Panc1 (cell line): ENCODE measurements at regions not wholly inside any gene's neighbourhood (a gene's known extent, or its start where the extent isn't known, plus 50 kb on each side); places are given as distances from the start of the nearest gene placed in this dataset.

Experiments used
- ATAC-seq: fragments of 200-7000 bp; cut with Tn5 transposase; 2 replicates; pipeline ENCODE4 v1.9.1; 2020; ENCODE audit warnings: mild to moderate bottlenecking, moderate library complexity
- BruUV-seq: library from RNA; stranded (reverse); fragments of 400-500 nt; replicated peaks from 2 replicates; lab custom pipeline; 2021; lab: Mats Ljungman, UMichigan
- CTCF ChIA-PET: fragments of 300-600 bp; sonication (Branson Sonifier 250); formaldehyde crosslinking; loops from one replicate; lab custom pipeline; 2022; ENCODE audit warnings: antibody characterized with exemption; lab: Charles Lee
- POLR2A ChIA-PET: fragments of 300-600 bp; sonication (Branson Sonifier 250); formaldehyde crosslinking; loops from one replicate; lab custom pipeline; 2022; ENCODE audit warnings: antibody characterized with exemption; lab: Charles Lee
- DNase-seq: peaks from one replicate; pipeline ENCODE4 v3.0.0-alpha.2; 2010; ENCODE audit warnings: low read depth, low spot score
- H3K27ac ChIP-seq: 2 replicates; pipeline ENCODE4 v1.5.1; 2011; ENCODE audit warnings: mild to moderate bottlenecking, low read length, inconsistent platforms
- H3K27me3 ChIP-seq: fragments of 200-500 bp; sonication (Bioruptor generic); 2 replicates; pipeline ENCODE4 v1.6.0; 2014; ENCODE audit warnings: low read length, inconsistent platforms; ENCODE audit not compliant: control insufficient read depth, insufficient read depth
- H3K36me3 ChIP-seq: fragments of 200-500 bp; sonication (Bioruptor generic); 2 replicates; pipeline ENCODE4 v1.5.1; 2014; ENCODE audit warnings: inconsistent platforms, mild to moderate bottlenecking, low read length, moderate library complexity; ENCODE audit not compliant: control insufficient read depth, insufficient read depth
- H3K4me1 ChIP-seq: 2 replicates; pipeline ENCODE4 v1.5.1; 2011; ENCODE audit warnings: inconsistent platforms, mild to moderate bottlenecking, low read length, moderate library complexity; ENCODE audit not compliant: control insufficient read depth, insufficient read depth
- H3K4me3 ChIP-seq, 2 experiments: 2 replicates each; pipeline ENCODE4 v1.5.1; 2011 to 2012; ENCODE audit warnings: low read depth in 2 of 2, low read length in 2 of 2, mild to moderate bottlenecking in 2 of 2, inconsistent platforms in 1 of 2, moderate library complexity in 1 of 2
- H3K9me3 ChIP-seq: fragments of 200-500 bp; sonication (Bioruptor generic); 2 replicates; pipeline ENCODE4 v1.5.1; 2014; ENCODE audit warnings: low read depth, mild to moderate bottlenecking, inconsistent platforms, low read length, moderate library complexity; ENCODE audit not compliant: control insufficient read depth, insufficient read depth
- POLR2AphosphoS5 ChIP-seq: IDR thresholded peaks from 2 replicates; pipeline ENCODE4 v1.6.1; 2012; ENCODE audit warnings: mild to moderate bottlenecking, low read depth, low read length, moderate library complexity
- SIN3A ChIP-seq: IDR thresholded peaks from 2 replicates; pipeline ENCODE4 v1.6.1; 2012; ENCODE audit warnings: low read depth, mild to moderate bottlenecking, low read length, moderate library complexity, borderline replicate concordance; ENCODE audit not compliant: insufficient read depth
- TCF7L2 ChIP-seq: IDR thresholded peaks from 2 replicates; pipeline ENCODE4 v1.6.1; 2011; ENCODE audit warnings: mild to moderate bottlenecking, low read depth, low read length, inconsistent platforms
- in situ Hi-C: cut with HindIII; loops from 2 replicates; pipeline ENCODE4 v1.10.0; 2016; ENCODE audit warnings: low sequenced_read_pairs, low pct_unique_long_range_greater_than_20kb
- intact Hi-C: fragments of 100-400 bp; cut with micrococcal nuclease; formaldehyde crosslinking; loops from one replicate; pipeline ENCODE4 v1.10.0; 2022; ENCODE audit not compliant: unreplicated experiment
- TF ChIP-seq, protein P1 (sequence below), 2 experiments: IDR thresholded peaks; 2 replicates each; pipeline ENCODE4 v1.6.1; 2011 to 2012; ENCODE audit warnings: low read depth in 2 of 2, control low read depth in 1 of 2, low read length in 1 of 2, mild to moderate bottlenecking in 1 of 2, moderate library complexity in 1 of 2; ENCODE audit not compliant: insufficient read depth in 1 of 2
- TF ChIP-seq, protein P2 (sequence below): fragments of 450-650 bp; IDR thresholded peaks from 2 replicates; pipeline ENCODE4 v1.5.1; 2017; ENCODE audit warnings: mild to moderate bottlenecking

DNA sequence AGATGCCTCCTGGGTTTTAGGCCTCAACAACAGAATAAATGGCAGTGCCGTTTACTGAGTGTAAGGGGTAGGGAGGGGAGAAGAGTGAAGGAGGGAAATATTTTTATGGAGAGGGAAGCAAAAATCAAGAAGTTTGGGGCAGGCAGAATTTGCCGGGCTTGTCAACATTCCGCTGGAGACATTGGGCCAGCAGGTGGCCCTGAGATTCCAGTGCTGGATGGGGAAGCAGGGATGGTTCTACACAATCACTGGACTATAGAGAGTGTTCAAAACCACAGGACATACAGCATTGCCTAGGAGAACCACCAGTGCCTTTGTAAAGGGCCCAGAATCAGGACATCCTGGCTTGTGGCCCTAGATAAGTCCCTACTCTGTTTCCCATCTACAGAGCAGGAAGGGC is 598.6 kb upstream of the MGMT start:
- in situ Hi-C loops = no loop called here
- TF ChIP-seq, protein P1, sequence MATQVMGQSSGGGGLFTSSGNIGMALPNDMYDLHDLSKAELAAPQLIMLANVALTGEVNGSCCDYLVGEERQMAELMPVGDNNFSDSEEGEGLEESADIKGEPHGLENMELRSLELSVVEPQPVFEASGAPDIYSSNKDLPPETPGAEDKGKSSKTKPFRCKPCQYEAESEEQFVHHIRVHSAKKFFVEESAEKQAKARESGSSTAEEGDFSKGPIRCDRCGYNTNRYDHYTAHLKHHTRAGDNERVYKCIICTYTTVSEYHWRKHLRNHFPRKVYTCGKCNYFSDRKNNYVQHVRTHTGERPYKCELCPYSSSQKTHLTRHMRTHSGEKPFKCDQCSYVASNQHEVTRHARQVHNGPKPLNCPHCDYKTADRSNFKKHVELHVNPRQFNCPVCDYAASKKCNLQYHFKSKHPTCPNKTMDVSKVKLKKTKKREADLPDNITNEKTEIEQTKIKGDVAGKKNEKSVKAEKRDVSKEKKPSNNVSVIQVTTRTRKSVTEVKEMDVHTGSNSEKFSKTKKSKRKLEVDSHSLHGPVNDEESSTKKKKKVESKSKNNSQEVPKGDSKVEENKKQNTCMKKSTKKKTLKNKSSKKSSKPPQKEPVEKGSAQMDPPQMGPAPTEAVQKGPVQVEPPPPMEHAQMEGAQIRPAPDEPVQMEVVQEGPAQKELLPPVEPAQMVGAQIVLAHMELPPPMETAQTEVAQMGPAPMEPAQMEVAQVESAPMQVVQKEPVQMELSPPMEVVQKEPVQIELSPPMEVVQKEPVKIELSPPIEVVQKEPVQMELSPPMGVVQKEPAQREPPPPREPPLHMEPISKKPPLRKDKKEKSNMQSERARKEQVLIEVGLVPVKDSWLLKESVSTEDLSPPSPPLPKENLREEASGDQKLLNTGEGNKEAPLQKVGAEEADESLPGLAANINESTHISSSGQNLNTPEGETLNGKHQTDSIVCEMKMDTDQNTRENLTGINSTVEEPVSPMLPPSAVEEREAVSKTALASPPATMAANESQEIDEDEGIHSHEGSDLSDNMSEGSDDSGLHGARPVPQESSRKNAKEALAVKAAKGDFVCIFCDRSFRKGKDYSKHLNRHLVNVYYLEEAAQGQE (IDR thresholded peaks at IDR 0.05; ENCODE audit: insufficient read depth in 1 of 2, low read depth in 2 of 2, low read length in 1 of 2) = no peak
- TF ChIP-seq POLR2AphosphoS5 (no peak), TCF7L2 (no peak), SIN3A (no peak)
- TF ChIP-seq, protein P2, sequence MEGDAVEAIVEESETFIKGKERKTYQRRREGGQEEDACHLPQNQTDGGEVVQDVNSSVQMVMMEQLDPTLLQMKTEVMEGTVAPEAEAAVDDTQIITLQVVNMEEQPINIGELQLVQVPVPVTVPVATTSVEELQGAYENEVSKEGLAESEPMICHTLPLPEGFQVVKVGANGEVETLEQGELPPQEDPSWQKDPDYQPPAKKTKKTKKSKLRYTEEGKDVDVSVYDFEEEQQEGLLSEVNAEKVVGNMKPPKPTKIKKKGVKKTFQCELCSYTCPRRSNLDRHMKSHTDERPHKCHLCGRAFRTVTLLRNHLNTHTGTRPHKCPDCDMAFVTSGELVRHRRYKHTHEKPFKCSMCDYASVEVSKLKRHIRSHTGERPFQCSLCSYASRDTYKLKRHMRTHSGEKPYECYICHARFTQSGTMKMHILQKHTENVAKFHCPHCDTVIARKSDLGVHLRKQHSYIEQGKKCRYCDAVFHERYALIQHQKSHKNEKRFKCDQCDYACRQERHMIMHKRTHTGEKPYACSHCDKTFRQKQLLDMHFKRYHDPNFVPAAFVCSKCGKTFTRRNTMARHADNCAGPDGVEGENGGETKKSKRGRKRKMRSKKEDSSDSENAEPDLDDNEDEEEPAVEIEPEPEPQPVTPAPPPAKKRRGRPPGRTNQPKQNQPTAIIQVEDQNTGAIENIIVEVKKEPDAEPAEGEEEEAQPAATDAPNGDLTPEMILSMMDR = no peak

DNA sequence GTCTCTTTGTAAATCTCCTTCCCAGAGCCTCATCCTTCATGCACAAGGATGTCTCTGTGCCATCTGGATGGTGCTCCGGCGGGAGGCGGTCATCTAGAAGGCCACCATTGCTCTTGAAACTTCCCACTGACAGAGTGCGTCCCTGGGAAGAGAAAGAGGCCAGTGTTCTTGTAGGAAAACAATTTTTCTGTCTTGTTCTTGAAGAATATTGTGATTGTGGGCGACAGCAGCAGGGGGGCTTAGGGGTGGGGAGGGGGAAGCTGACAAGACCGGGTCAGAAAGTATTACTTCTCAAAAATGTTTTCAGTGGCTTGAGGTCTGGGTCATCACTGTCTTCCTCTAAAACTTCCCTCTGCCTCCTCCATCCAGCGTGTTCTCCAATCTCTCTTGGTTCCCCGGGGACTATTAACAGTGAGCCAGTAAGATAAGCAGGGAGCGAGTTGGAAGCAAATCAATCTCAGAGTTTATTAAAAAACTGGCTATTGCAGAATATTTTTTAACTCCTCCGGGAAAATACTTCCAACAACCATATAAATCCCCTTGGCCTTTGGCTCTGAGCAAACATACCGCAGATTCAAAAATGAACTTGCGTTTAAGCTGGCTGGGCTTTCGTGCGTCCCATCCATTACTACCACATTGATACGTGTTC is 597.8 kb upstream of the MGMT start:
- TF ChIP-seq, protein P2 = no peak
- no peak for TF ChIP-seq SIN3A
- H3K27ac ChIP-seq = no peak overlapping the region
- CTCF ChIA-PET = no interaction called here
- intact Hi-C loops (no loop called here), in situ Hi-C loops (no loop called here)
- peaks cover 18% of the 10 kb centered on the region for H3K27me3 ChIP-seq
- DNase-seq = no peak
- no peaks in the 10 kb centered on the region for H3K36me3 ChIP-seq
- no peak overlapping the region for H3K4me3 ChIP-seq
- ATAC-seq = no peak
- BruUV-seq = no TSS peak
- H3K9me3 ChIP-seq = no peaks in the 10 kb centered on the region
- H3K4me1 ChIP-seq = no peaks in the 10 kb centered on the region
- POLR2A ChIA-PET = no interaction called here

More for the DNA sequence above, 598.6 kb upstream of the MGMT start:
- no peak for ATAC-seq
- POLR2A ChIA-PET = no interaction called here
- H3K36me3 ChIP-seq = no peaks in the 10 kb centered on the region
- CTCF ChIA-PET = interaction anchor here (0.7 kb wide), 1 partner anchor 378 kb away, joined by 4 read pairs; no protein-coding TSS in a partner anchor
- H3K27ac ChIP-seq = no peak overlapping the region
- no peaks in the 10 kb centered on the region for H3K4me1 ChIP-seq
- no peak overlapping the region for H3K4me3 ChIP-seq
- no peak for DNase-seq
- no peaks in the 10 kb centered on the region for H3K9me3 ChIP-seq
- intact Hi-C loops = no loop called here
- no TSS peak for BruUV-seq
- H3K27me3 ChIP-seq = peaks cover 16% of the 10 kb centered on the region
